Osteocyte (in vitro differentiated cells): ENCODE measurements at regions not wholly inside any gene's neighbourhood (a gene's known extent, or its start where the extent isn't known, plus 50 kb on each side); places are given as distances from the start of the nearest gene placed in this dataset.

Experiments
- DNase-seq: peaks from one replicate; pipeline ENCODE4 v3.0.0; 2021; ENCODE audit warnings: mixed read lengths; ENCODE audit not compliant: unreplicated experiment; ENCODE audit errors: extremely low spot score
- H3K27ac Mint-ChIP-seq: one replicate; pipeline ENCODE4 v1.8.0; 2021; ENCODE audit warnings: mild to moderate bottlenecking, mixed read lengths; ENCODE audit not compliant: unreplicated experiment
- H3K27me3 Mint-ChIP-seq: one replicate; pipeline ENCODE4 v1.8.0; 2021; ENCODE audit warnings: mixed read lengths; ENCODE audit not compliant: unreplicated experiment
- H3K36me3 Mint-ChIP-seq: one replicate; pipeline ENCODE4 v1.8.0; 2021; ENCODE audit warnings: mixed read lengths; ENCODE audit not compliant: unreplicated experiment
- H3K4me1 Mint-ChIP-seq: one replicate; pipeline ENCODE4 v1.8.0; 2021; ENCODE audit warnings: mixed read lengths; ENCODE audit not compliant: unreplicated experiment
- H3K4me3 Mint-ChIP-seq: one replicate; pipeline ENCODE4 v1.8.0; 2021; ENCODE audit warnings: mild to moderate bottlenecking, moderate library complexity, mixed read lengths; ENCODE audit not compliant: unreplicated experiment
- H3K9me3 Mint-ChIP-seq: one replicate; pipeline ENCODE4 v1.8.0; 2021; ENCODE audit warnings: mixed read lengths; ENCODE audit not compliant: unreplicated experiment
- CTCF ChIP-seq: fragments of 200-600 bp; sonication (generic); IDR thresholded peaks from 2 replicates; pipeline ENCODE4 v1.5.0; 2021; ENCODE audit warnings: antibody characterized with exemption, mild to moderate bottlenecking, moderate library complexity

- peaks cover 59% of the 10 kb centered on the region for H3K4me1 Mint-ChIP-seq
- no peak for DNase-seq
- no peak for TF ChIP-seq CTCF
- H3K4me3 Mint-ChIP-seq, result peak overlapping the region; percentile 58
- peak overlapping the region; percentile 89 for H3K27ac Mint-ChIP-seq
- H3K9me3 Mint-ChIP-seq, result no peaks in the 10 kb centered on the region
- no peaks in the 10 kb centered on the region for H3K27me3 Mint-ChIP-seq
- H3K36me3 Mint-ChIP-seq, result no peaks in the 10 kb centered on the region
Measured at GRCh38 chr13:44306371-44307192, 67.0 kb upstream of the SERP2 start.

GRCh38 chr13:44307255-44307654 lies 66.4 kb upstream of the SERP2 start:
- Mint-ChIP-seq H3K4me3 (peak overlapping the region; percentile 58), H3K36me3 (no peaks in the 10 kb centered on the region), H3K27me3 (no peaks in the 10 kb centered on the region), H3K4me1 (peaks cover 61% of the 10 kb centered on the region), H3K9me3 (no peaks in the 10 kb centered on the region), H3K27ac (peak overlapping the region; percentile 89)
- no peak for TF ChIP-seq CTCF
- no peak for DNase-seq

- DNase-seq, result no peak
- no peak for TF ChIP-seq CTCF
- no peaks in the 10 kb centered on the region for H3K36me3 Mint-ChIP-seq
- H3K4me1 Mint-ChIP-seq, result peaks cover 66% of the 10 kb centered on the region
- H3K9me3 Mint-ChIP-seq, result no peaks in the 10 kb centered on the region
- H3K27ac Mint-ChIP-seq, result peak overlapping the region; percentile 89
- no peak overlapping the region for H3K4me3 Mint-ChIP-seq
- no peaks in the 10 kb centered on the region for H3K27me3 Mint-ChIP-seq
Measured at GRCh38 chr13:44307844-44308243, 65.8 kb upstream of the SERP2 start.

DNA sequence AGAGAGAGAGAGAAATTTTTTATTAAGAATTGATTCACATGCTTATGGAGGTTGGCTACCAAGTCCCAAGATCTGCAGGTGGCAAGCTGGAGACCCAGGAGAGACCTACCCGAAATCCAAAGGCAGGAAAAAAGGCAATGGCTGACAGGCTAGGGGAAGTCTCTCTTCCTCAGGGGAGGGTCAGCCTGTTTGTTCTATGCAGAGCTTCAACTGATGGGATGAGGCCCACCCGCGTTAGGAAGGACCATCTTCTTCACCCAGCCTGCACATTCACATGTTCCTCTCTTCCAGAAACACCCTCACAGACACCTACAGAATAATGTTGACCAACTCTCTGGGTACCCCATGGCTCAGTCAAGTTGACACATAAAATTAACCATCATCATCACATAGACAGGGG lies 65.3 kb upstream of the SERP2 start:
- Mint-ChIP-seq H3K27me3 (no peaks in the 10 kb centered on the region), H3K36me3 (no peaks in the 10 kb centered on the region), H3K9me3 (no peaks in the 10 kb centered on the region), H3K4me1 (peaks cover 66% of the 10 kb centered on the region), H3K4me3 (no peak overlapping the region), H3K27ac (no peak overlapping the region)
- no peak for TF ChIP-seq CTCF
- no peak for DNase-seq

DNA sequence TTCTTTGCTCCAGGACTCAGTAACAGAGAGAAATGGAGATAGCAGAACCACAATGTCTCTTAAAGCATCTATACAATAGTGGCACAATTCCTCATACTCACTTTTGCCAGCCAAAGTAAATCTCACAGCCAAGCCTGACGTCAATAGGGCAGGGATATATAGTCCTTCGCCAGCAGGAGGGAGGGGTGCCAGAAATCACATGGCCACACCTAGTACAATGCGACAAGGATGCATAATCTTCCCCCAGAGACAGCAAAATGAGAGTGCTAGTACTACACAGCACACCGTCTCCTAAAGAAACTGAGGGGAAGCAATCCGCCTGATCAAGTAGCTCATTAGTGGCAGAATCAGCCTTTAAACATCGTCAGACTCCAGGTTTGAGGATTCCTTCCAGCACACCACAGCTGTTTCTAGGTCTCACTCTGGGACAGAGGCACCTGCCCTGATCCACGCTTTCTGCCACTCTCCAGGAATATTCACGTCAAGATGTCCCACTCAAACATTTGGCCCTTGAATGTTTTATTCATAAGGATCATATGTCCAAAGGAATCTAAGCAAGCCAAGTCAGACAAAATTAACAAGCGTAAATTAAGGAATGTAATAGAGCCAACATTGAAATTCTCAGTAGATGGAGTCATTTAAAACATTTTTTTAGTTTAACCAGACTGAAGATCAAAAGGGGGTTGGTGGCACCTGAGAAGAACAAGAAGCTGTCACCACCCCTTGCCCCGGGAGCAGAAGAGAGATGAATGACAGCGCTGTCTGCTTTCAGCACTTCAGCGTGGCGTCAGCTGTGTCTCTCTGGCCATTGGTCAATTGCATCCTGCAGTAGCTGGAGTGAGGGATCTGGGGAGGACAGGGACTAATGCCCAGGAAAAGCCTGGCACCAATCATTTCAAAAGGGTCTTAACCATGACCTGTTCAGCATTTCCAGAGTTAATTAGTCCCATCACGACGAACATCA lies 63.5 kb upstream of the SERP2 start:
- no peak for TF ChIP-seq CTCF
- H3K4me3 Mint-ChIP-seq, result no peak overlapping the region
- H3K36me3 Mint-ChIP-seq, result no peaks in the 10 kb centered on the region
- peaks cover 63% of the 10 kb centered on the region for H3K4me1 Mint-ChIP-seq
- no peaks in the 10 kb centered on the region for H3K27me3 Mint-ChIP-seq
- H3K9me3 Mint-ChIP-seq, result no peaks in the 10 kb centered on the region
- H3K27ac Mint-ChIP-seq, result no peak overlapping the region
- no peak for DNase-seq
